Fibroblast of mammary gland (primary cell): ENCODE measurements at regions not wholly inside any gene's neighbourhood (a gene's known extent, or its start where the extent isn't known, plus 50 kb on each side); places are given as distances from the start of the nearest gene placed in this dataset.

Source experiments
- DNase-seq: peaks from one replicate; pipeline ENCODE4 v3.0.0-alpha.2; 2010; ENCODE audit warnings: low read depth
- H3K4me3 ChIP-seq: 2 replicates; pipeline ENCODE4 v1.5.1; 2011; ENCODE audit warnings: low read depth, mild to moderate bottlenecking, low read length, moderate library complexity; ENCODE audit not compliant: control insufficient read depth
- CTCF ChIP-seq: conservative IDR thresholded peaks from 2 replicates; pipeline ENCODE4 v1.5.1; 2011; ENCODE audit warnings: low read depth, low read length, inconsistent platforms; ENCODE audit not compliant: control insufficient read depth, insufficient read depth

DNA sequence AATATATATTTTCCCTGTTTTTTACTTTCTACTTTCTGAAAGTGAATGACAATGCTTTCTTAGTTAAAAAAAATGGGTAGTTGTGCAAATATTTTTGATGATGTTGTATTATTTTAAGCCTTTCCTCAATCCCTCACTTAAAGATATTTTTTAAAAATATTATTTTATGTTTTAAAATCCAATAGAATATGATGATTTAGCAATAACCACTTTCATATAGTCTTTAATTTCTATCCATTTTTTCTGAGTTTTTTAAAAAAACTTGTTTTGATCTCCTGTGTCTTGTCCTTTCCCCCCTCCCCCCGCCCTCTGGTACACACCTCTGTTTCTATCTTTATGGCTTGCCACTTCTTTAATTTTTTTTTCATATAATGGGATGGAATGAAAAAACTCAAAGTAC, 362.0 kb upstream of the SLITRK6 start:
- DNase-seq: no peak
- TF ChIP-seq CTCF: no peak
- no peak overlapping the region for H3K4me3 ChIP-seq

DNA sequence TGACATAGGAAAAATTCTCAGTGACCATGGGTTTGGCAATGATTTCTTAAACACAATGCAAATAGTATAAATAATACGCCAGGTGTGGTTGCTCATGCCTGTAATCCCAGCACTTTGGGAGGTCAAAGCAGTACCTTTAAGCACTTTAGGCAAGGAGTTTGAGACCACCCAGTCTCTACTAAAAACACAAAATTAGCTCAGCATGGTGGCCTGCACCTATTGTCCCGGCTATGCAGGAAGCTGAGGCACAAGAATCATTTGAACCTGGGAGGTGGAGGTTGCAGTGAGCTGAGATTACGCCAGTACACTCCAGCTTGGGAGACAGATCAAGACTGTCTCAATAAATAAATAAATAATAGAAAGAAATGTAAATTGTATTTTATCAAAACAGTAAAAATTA, 356.5 kb upstream of the SLITRK6 start:
- H3K4me3 ChIP-seq: no peak overlapping the region
- DNase-seq: no peak
- no peak for TF ChIP-seq CTCF

- no peak for TF ChIP-seq CTCF
- no peak for DNase-seq
These were observed 342.9 kb upstream of the SLITRK6 start for GRCh38 chr13:86142080-86142479.

DNA sequence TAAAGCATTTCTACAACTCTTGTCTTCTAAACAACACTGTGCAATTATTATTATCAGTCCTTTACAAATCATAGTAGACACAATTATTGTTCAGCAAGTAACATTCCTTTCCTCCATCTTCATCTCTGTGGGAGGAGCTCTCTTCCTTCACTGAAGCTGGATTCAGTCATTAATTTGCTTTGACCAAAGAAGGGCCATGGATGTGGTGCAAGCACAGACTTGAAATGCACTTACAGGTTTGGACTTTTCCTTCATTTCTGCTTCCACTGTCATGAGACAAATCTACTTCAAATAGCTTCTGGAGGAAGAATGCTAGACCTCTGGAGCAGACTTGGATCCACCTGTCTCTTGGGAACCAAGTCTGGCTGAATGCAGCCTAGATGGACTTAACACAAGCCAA, 336.6 kb upstream of the SLITRK6 start:
- H3K4me3 ChIP-seq: no peak overlapping the region
- no peak for TF ChIP-seq CTCF
- no peak for DNase-seq

More at GRCh38 chr13:86142080-86142479, 342.9 kb upstream of the SLITRK6 start:
- H3K4me3 ChIP-seq: no peak overlapping the region

DNA sequence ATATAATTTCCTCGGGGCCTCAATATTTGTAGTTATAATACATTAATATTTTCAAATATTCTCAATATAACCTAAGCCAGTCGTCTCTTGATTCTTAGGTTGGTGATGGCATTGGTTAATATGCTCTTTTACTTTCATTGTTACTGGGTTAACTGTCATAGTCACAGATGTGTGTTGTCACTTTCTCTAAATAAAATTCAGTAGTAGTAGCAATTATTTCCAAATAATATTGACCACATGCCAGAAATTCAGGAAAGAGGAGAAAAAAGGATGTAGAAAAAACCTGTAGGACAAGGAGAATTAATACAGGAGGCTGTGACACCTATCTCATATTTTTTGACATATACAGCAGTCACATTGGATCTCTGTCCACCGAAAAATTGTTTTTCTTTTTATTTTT, 322.7 kb upstream of the SLITRK6 start:
- no peak for TF ChIP-seq CTCF
- no peak for DNase-seq
- no peak overlapping the region for H3K4me3 ChIP-seq

DNA sequence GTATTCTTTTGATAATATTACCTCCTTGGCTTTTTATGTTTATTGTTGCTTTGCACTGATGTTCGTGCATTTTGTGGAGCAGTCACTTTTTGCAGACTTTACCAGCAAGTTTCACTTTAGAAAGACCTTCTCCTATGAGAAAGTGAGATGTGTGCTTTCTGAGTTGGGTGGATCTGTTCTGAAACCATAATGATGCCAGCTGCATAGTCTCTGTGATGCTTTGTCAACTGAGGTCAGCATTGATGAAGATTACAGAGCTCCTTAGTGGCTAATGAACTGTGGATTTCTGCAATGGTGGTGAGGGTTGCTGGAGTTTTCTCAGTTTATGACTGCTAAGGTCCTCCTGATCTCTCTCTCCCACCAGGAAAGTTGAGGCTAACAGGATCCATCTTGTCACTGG, 309.9 kb upstream of the SLITRK6 start:
- no peak for DNase-seq
- no peak overlapping the region for H3K4me3 ChIP-seq

More for the DNA sequence above, 309.9 kb upstream of the SLITRK6 start:
- no peak for TF ChIP-seq CTCF
